IPS-NIHi7 (cell line): ENCODE measurements at regions not wholly inside any gene's neighbourhood (a gene's known extent, or its start where the extent isn't known, plus 50 kb on each side); places are given as distances from the start of the nearest gene placed in this dataset.

Experiments
- DNase-seq: peaks from one replicate; pipeline ENCODE4 v3.0.0; 2012; ENCODE audit warnings: mixed read lengths; ENCODE audit errors: extremely low spot score

DNA sequence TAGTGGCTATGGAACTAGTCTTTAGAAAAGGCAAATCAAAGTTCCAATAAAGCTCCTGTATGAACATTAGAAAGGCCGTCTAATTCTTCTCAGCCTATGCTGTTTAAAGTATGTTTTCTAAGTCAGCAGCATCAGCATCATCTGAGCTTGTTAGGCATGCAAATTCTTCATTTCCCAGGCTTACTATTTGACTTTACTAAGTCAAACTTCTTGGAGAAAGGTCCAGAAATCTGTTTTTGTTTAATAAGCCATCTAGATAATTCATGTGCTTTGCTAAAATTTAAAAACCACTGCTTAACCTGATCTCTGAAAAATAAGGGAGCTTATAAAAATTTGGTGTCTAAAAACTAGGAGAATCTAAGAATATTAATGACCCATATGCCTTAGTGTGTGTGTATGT is 200.2 kb upstream of the SGCD start:
- no peak for DNase-seq

DNA sequence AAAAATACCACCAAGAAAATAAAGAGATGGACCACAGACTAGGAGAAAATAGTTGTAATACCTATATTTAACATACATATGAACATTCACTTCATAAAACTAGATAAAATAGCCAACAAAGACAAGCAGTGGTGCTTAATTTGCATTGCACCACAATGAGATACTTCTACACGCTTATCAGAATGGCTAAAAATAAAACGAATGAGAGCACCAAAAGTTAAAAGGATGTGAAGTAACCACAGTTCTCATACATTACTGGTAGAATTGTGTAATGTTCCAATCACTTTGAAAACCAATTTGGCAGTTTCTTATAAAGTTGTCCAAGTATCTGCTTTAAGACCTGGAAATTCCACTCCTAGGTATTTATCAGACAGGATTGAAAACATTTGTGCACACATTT is 198.9 kb upstream of the SGCD start:
- no peak for DNase-seq

- DNase-seq, result no peak
Measured at GRCh38 chr5:156134216-156134615, 192.7 kb upstream of the SGCD start.

- DNase-seq, result no peak
Measured at GRCh38 chr5:156135531-156135930, 191.4 kb upstream of the SGCD start.

- no peak for DNase-seq
Measured at GRCh38 chr5:156137071-156137869, 189.7 kb upstream of the SGCD start.

DNA sequence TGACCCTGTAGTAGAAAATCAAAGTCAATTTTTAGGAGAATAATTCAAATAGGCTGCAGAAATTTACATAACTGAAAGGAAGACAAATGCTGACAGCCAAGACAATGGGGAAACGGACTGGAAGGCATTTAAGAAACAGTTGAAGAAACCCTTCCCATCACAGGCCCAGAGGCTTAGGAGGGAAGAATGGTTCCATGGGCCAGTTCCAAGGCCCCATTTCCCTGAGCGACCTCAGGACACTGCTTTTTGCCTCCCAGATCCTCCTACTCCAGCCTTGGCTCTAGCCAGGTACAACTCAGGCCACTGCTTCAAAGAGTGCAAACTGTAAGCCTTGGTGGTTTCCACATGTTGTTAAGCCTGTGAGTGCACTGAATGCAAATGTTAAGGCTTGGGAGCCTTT is 184.1 kb upstream of the SGCD start:
- no peak for DNase-seq

DNA sequence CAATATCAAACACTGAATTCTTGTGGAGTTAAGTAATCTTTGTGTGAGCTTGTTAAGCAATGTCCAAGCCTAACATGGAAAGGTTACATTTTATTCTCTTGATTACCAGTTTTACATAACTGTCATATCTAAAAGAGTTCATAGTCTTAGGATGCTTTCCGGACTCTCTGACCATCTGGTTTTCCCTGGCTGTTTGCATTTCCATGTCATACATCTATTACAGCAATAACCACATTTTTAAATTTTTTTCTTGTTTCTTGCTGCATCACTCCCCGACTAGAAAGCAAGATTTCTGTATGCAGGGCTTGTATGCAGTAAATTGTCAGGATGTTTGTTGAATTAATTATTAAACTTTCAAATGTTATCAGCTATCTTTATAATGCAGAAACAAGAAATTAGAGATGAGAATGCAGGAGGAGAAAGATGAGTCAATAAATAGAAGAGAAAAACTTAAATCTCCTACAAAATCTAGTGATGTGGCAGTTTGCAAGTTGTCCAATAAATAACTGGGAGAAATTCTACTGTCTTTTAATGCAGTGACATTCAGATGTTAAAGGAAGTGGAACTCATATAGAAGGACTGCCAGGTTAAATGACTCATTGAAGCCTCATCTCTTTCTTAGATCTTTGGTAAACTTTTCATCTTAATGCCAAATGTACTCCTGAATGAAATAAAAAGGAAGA is 179.6 kb upstream of the SGCD start:
- DNase-seq, result no peak

DNA sequence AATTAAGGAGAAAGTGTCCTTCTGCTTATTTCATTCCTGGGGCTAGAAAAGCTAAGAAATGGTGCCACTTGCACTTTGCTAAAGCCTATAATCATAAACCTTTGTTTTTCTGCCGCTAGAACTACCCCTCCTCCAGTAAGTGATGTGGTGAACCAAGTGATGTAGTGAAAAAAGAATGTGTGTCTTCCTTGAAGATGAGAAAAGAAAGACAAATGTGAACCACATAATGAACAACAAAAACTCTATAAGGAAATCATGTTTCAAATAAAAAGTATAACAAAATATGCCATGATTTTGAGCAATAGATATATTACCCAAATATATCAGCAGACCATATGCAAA is 179.0 kb upstream of the SGCD start:
- DNase-seq, result no peak

GRCh38 chr5:156148301-156148700 is 178.7 kb upstream of the SGCD start:
- DNase-seq, result no peak

- DNase-seq, result no peak
Measured at GRCh38 chr5:156149213-156149612, 177.8 kb upstream of the SGCD start.

DNA sequence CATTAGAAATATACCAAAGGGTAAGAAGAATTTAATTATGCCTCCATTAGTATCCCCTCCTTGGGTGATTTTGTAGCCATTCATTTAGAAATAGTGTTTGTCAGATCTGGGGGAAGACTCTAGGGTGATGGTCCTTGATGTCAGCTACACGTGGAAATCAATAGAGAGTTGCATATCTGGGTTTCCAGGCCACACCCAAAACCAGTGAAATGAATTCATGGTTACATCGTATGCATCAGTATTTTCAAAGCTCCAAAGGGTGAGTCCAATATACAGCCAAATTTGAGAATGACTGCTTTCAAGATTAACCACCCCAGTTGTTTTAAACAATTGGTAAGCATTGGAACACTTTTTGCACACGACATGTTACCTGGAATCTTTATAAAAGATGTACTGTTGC is 173.4 kb upstream of the SGCD start:
- no peak for DNase-seq

DNA sequence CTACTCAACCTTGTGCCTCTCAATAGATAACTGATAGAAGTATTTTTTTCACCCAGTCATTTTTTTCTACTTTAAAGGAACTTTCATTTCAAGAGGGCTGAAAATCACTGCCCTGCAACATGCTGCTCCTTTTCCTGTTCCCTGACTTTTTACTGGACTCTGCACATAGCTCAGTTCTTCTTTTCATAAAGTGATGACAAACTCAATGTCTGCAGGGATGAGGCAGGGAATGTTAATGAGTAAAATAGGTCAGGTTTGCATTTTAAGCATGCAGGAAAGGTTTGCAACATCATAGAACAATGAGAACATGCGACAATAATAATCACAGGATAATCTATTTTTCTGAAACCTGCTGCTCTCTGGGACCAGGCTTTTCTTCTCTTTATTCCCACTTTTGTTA is 172.2 kb upstream of the SGCD start:
- no peak for DNase-seq

DNA sequence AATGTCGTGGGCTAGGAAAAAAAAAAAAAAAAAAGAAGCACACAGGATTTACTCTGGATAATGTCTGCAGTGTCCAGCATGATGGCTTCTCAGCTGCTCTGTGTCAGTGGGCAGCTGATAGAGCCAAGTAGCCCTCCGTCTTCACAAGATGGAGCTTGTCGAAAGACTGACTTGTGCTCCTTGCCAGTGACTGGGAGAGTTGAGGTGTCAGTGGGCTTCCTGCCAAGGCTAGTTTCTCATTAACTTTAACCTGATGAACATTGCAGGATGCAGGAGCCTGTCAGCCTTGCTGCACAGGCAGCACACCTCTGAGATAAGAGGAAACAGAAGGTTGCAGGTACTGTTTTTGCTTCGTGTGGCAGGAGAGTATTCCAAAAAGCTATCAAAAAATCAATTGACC is 171.4 kb upstream of the SGCD start:
- no peak for DNase-seq

- no peak for DNase-seq
Measured at GRCh38 chr5:156164306-156164705, 162.7 kb upstream of the SGCD start.

DNA sequence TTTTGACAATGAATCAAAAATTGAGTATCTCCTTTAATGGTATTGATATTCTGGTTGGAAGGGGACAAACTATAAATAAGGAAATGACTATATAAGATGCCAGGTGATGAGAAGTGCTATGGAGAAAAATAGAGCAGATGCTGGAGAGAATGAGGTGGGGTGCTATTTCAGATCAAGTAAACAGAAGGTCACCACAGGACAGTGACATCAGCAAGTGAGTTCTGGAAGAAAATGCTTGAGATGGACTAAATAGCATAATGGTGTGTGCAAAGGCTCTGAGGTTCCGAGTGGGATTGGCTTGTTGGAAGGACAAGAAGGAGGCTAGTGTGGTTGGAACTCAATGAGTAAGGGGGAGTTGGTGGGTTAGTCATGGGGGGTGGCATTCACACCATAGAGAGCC is 157.5 kb upstream of the SGCD start:
- no peak for DNase-seq

DNA sequence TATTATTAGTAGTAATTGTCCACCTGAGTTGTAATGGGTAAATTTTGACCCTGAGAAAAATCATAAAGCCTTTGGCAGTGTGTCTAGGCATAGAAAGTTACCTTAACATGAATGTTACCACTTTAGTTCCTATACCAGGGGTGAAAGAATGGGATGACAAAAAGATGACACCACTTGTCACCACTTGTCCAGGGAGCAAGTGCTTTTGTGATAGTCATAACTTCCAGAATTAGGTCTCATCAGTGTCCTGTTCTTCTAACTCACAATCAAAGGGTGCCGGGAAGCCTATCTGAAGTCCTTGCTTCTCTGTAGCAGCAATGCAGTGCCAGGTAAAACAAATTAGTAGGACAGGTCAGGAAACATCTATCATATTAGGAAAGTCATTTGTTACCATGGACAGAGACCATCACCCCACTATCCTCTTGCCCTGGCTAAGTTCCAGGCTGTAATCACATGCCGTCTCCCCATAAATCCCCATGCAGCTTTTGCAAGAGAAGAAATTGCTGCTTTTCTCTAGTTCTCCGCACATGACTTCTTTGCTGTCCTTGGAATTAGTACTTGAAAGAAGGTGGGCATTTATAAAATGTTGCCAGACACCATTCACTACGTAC is 156.5 kb upstream of the SGCD start:
- no peak for DNase-seq

DNA sequence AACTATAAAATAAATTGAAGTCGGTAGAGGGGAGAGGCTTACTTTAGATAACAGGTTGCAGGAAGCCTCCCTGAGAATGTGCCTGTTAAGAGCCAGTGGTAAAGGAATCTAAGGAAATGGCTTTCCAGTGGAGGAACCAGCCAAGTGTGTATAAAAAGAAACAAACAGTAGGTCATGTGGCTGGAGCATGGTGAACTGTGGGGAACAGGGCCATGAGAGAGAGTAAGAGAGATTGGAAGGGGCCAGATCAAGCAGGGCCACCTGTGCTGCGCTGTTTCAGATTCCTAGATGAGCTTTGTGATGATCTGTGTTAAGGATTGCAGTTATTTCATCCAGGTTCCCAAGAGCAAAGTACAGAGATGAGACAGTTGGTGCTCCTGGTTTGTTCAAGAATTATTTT is 152.7 kb upstream of the SGCD start:
- DNase-seq, result no peak

GRCh38 chr5:156178117-156178516 is 148.8 kb upstream of the SGCD start:
- no peak for DNase-seq

GRCh38 chr5:156181656-156182055 is 145.3 kb upstream of the SGCD start:
- DNase-seq, result no peak

- DNase-seq, result no peak
Measured at GRCh38 chr5:156182174-156182967, 144.6 kb upstream of the SGCD start.

GRCh38 chr5:156186760-156187159 is 140.2 kb upstream of the SGCD start:
- no peak for DNase-seq

- DNase-seq, result no peak
Measured at GRCh38 chr5:156188016-156188415, 138.9 kb upstream of the SGCD start.
